ENCODE measurements at regions not wholly inside any gene's neighbourhood (a gene's known extent, or its start where the extent isn't known, plus 50 kb on each side); places are given as distances from the start of the nearest gene placed in this dataset.

GRCh38 chr10:109374215-109374614 is 549.1 kb downstream of the XPNPEP1 start:
- TF ChIP-seq CTCF (conservative IDR thresholded peaks at IDR 0.05; ENCODE audit: low read depth in 2 of 2): no peak
- no peak for TF ChIP-seq POLR2AphosphoS5 (IDR thresholded peaks at IDR 0.05; ENCODE audit: low read depth)
- TF ChIP-seq EZH2phosphoT487 (IDR thresholded peaks at IDR 0.05; ENCODE audit: unreplicated experiment): no peak
- no peak for TF ChIP-seq REST (IDR thresholded peaks at IDR 0.05; ENCODE audit: unreplicated experiment)
- TF ChIP-seq EZH2 (IDR thresholded peaks at IDR 0.05; ENCODE audit: low read depth, unreplicated experiment): no peak
- TF ChIP-seq CREB1 (CRISPR knock-in tag; IDR thresholded peaks at IDR 0.05; ENCODE audit: low read depth): no peak
- no peak for TF ChIP-seq ETS1 (IDR thresholded peaks at IDR 0.05)
- no peak for TF ChIP-seq ZNF114 (CRISPR knock-in tag; IDR thresholded peaks at IDR 0.05)
- no peak for TF ChIP-seq ZNF462 (CRISPR knock-in tag; IDR thresholded peaks at IDR 0.05)

Data from GM23338 (cell line).